HepG2 (cell line): ENCODE measurements at regions not wholly inside any gene's neighbourhood (a gene's known extent, or its start where the extent isn't known, plus 50 kb on each side); places are given as distances from the start of the nearest gene placed in this dataset.

Experiments
- ATAC-seq: fragments of 200-7000 bp; cut with Tn5 transposase; 3 replicates; pipeline ENCODE4 v1.9.1; 2020; ENCODE audit warnings: mild to moderate bottlenecking, moderate library complexity
- BruUV-seq: library from RNA; stranded (reverse); fragments of 400-500 nt; replicated peaks from 2 replicates; lab custom pipeline; 2021; lab: Mats Ljungman, UMichigan
- CTCF ChIA-PET: fragments of 300-600 bp; formaldehyde crosslinking; extraction: SDS; loops from one replicate; lab custom pipeline; 2021; ENCODE audit warnings: low total read pairs, inconsistent platforms, low intra/inter-chr PET ratio; lab: Yijun Ruan, JAX
- POLR2A ChIA-PET: fragments of 350-600 bp; sonication (Branson Sonifier 250); formaldehyde crosslinking; loops from one replicate; lab custom pipeline; 2020; ENCODE audit warnings: antibody characterized with exemption, inconsistent platforms; lab: Yijun Ruan, JAX
- DNase-seq: peaks from one replicate; pipeline ENCODE4 v3.0.0-alpha.2; 2015; ENCODE audit warnings: low spot score
- FAIRE-seq: peaks from 3 replicates; lab custom pipeline; 2011; peaks lifted over from hg19 to GRCh38; lab: Jason Lieb, UNC
- H2AFZ ChIP-seq: one replicate; pipeline ENCODE4 v1.6.1; 2011; ENCODE audit warnings: low read length, inconsistent platforms
- H3K27ac ChIP-seq: fragments of 300-600 bp; 3 replicates; pipeline ENCODE4 v1.8.0; 2011; ENCODE audit warnings: mixed run types, mild to moderate bottlenecking, mixed read lengths, low read length, inconsistent platforms; ENCODE audit not compliant: insufficient read depth; ENCODE audit errors: extremely low read length
- H3K27me3 ChIP-seq, 2 experiments: fragments of 200-600 bp in 1 of 2; 2 replicates in 1 of 2; 3 replicates in 1 of 2; pipeline versions ENCODE4 v1.6.0 to v1.8.0; 2011; ENCODE audit warnings: low read length in 2 of 2, mild to moderate bottlenecking in 2 of 2, moderate library complexity in 2 of 2, inconsistent platforms in 1 of 2; ENCODE audit not compliant: insufficient read depth in 2 of 2, control insufficient read depth in 1 of 2
- H3K36me3 ChIP-seq, 2 experiments: fragments of 200-600 bp in 1 of 2; replicated peaks in 1 of 2; 2 replicates in 1 of 2; 3 replicates in 1 of 2; pipeline versions ENCODE4 v1.5.1 to v1.8.0; 2011; ENCODE audit warnings: low read length in 2 of 2, inconsistent platforms in 1 of 2; ENCODE audit not compliant: insufficient read depth in 2 of 2, control insufficient read depth in 1 of 2
- H3K4me1 ChIP-seq: 2 replicates; pipeline ENCODE4 v1.5.1; 2012; ENCODE audit warnings: low read length, inconsistent platforms; ENCODE audit not compliant: insufficient read depth
- H3K4me2 ChIP-seq: 2 replicates; pipeline ENCODE4 v1.6.0; 2011; ENCODE audit warnings: low read depth, low read length, inconsistent platforms
- H3K4me3 ChIP-seq, 3 experiments: fragments of 200-600 bp in 1 of 3; sonication (generic), shearing (Covaris generic) in 1 of 3; replicated peaks in 1 of 3; 2 replicates each; pipeline ENCODE4 v1.5.1; 2011 to 2016; ENCODE audit warnings: low read length in 3 of 3, inconsistent platforms in 2 of 3, low read depth in 2 of 3, mild to moderate bottlenecking in 2 of 3, control low read depth in 1 of 3, mixed read lengths in 1 of 3; ENCODE audit not compliant: insufficient read depth in 1 of 3
- H3K79me2 ChIP-seq: one replicate; pipeline ENCODE4 v1.6.1; 2011; ENCODE audit warnings: low read length, inconsistent platforms; ENCODE audit not compliant: insufficient read depth
- H3K9ac ChIP-seq: 2 replicates; pipeline ENCODE4 v1.6.0; 2011; ENCODE audit warnings: mild to moderate bottlenecking, low read depth, low read length, inconsistent platforms; ENCODE audit not compliant: insufficient read depth
- H3K9me3 ChIP-seq: 2 replicates; pipeline ENCODE4 v1.5.1; 2012; ENCODE audit warnings: mild to moderate bottlenecking, low read length
- H4K20me1 ChIP-seq: 2 replicates; pipeline ENCODE4 v1.6.0; 2011; ENCODE audit warnings: inconsistent platforms, mild to moderate bottlenecking, low read length, moderate library complexity; ENCODE audit not compliant: insufficient read depth
- CHD2 ChIP-seq: IDR thresholded peaks from 2 replicates; pipeline ENCODE4 v1.6.1; 2011; ENCODE audit warnings: low read depth, low read length, improper control_type of control experiment
- GATAD2A ChIP-seq: IDR thresholded peaks from 2 replicates; pipeline ENCODE4 v1.6.1; 2016
- HMG20B ChIP-seq: conservative IDR thresholded peaks from 2 replicates; pipeline ENCODE4 v1.6.1; 2016; ENCODE audit warnings: missing genetic modification reagents, missing compliant biosample characterization
- HNRNPUL1 ChIP-seq: fragments of 200-400 bp; formaldehyde crosslinking; IDR thresholded peaks from 2 replicates; pipeline ENCODE4 v1.6.1; 2017; ENCODE audit warnings: low read depth, mild to moderate bottlenecking, low read length, moderate library complexity
- IRF2 ChIP-seq: IDR thresholded peaks from 2 replicates; pipeline ENCODE4 v1.6.1; 2018; ENCODE audit warnings: missing genetic modification reagents, missing compliant biosample characterization
- MAFG ChIP-seq: sonication (generic); formaldehyde crosslinking; IDR thresholded peaks from 2 replicates; pipeline ENCODE4 v1.5.1; 2020; ENCODE audit warnings: mild to moderate bottlenecking, missing genetic modification reagents
- NFYB ChIP-seq: sonication (generic); formaldehyde crosslinking; IDR thresholded peaks from 2 replicates; pipeline ENCODE4 v1.4.0; 2020; ENCODE audit warnings: missing genetic modification reagents
- ZC3H4 ChIP-seq: sonication (generic); formaldehyde crosslinking; IDR thresholded peaks from 2 replicates; pipeline ENCODE4 v1.4.0; 2020; ENCODE audit warnings: missing genetic modification reagents, borderline replicate concordance
- ZFP36L1 ChIP-seq: sonication (generic); formaldehyde crosslinking; IDR thresholded peaks from 2 replicates; pipeline ENCODE4 v1.8.0; 2022; ENCODE audit warnings: mild to moderate bottlenecking, missing genetic modification reagents, moderate library complexity
- ZNF446 ChIP-seq: sonication (generic); formaldehyde crosslinking; IDR thresholded peaks from 2 replicates; pipeline ENCODE4 v1.5.0; 2020; ENCODE audit warnings: mild to moderate bottlenecking, missing genetic modification reagents
- WGBS: methylation state at CpG from one replicate; pipeline ENCODE4 v1.1.6; 2017; ENCODE audit warnings: low lambda C conversion rate; 5-methylcytosine and 5-hydroxymethylcytosine counted together
- in situ Hi-C: cut with HindIII; loops from 2 replicates; pipeline ENCODE4 v1.10.0; 2017; ENCODE audit warnings: low pct_unique_long_range_greater_than_20kb; ENCODE audit not compliant: extremely low pct_ligation_motif_present
- intact Hi-C: fragments of 100-400 bp; cut with micrococcal nuclease; formaldehyde crosslinking; loops from one replicate; pipeline ENCODE4 v1.10.0; 2022; ENCODE audit not compliant: unreplicated experiment
- TF ChIP-seq, protein P1 (sequence below): sonication (generic); formaldehyde crosslinking; IDR thresholded peaks from 2 replicates; pipeline ENCODE4 v1.4.0; 2020; ENCODE audit warnings: missing genetic modification reagents, borderline replicate concordance
- TF ChIP-seq, protein P2 (sequence below): IDR thresholded peaks from 2 replicates; pipeline ENCODE4 v1.6.1; 2016; ENCODE audit warnings: missing biosample characterization, missing genetic modification reagents, low read depth

GRCh38 chr2:136254681-136255080 is 136.7 kb upstream of the CXCR4 start:
- intact Hi-C loops = no loop called here
- ChIA-PET CTCF (no interaction called here), POLR2A (no interaction called here)
- FAIRE-seq (no peak), ATAC-seq (no peak), DNase-seq (no peak)
- H3K4me2 ChIP-seq = no peak overlapping the region
- no TSS peak for BruUV-seq
- TF ChIP-seq ZNF446 (CRISPR knock-in tag) (no peak), MAFG (no peak), ZC3H4 (no peak), HNRNPUL1 (no peak), NFYB (CRISPR knock-in tag) (no peak), IRF2 (no peak), GATAD2A (no peak), HMG20B (no peak), CHD2 (no peak), ZFP36L1 (CRISPR knock-in tag) (no peak)
- TF ChIP-seq, protein P1, sequence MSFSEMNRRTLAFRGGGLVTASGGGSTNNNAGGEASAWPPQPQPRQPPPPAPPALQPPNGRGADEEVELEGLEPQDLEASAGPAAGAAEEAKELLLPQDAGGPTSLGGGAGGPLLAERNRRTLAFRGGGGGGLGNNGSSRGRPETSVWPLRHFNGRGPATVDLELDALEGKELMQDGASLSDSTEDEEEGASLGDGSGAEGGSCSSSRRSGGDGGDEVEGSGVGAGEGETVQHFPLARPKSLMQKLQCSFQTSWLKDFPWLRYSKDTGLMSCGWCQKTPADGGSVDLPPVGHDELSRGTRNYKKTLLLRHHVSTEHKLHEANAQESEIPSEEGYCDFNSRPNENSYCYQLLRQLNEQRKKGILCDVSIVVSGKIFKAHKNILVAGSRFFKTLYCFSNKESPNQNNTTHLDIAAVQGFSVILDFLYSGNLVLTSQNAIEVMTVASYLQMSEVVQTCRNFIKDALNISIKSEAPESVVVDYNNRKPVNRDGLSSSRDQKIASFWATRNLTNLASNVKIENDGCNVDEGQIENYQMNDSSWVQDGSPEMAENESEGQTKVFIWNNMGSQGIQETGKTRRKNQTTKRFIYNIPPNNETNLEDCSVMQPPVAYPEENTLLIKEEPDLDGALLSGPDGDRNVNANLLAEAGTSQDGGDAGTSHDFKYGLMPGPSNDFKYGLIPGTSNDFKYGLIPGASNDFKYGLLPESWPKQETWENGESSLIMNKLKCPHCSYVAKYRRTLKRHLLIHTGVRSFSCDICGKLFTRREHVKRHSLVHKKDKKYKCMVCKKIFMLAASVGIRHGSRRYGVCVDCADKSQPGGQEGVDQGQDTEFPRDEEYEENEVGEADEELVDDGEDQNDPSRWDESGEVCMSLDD (CRISPR knock-in tag) = no peak
- TF ChIP-seq, protein P2, sequence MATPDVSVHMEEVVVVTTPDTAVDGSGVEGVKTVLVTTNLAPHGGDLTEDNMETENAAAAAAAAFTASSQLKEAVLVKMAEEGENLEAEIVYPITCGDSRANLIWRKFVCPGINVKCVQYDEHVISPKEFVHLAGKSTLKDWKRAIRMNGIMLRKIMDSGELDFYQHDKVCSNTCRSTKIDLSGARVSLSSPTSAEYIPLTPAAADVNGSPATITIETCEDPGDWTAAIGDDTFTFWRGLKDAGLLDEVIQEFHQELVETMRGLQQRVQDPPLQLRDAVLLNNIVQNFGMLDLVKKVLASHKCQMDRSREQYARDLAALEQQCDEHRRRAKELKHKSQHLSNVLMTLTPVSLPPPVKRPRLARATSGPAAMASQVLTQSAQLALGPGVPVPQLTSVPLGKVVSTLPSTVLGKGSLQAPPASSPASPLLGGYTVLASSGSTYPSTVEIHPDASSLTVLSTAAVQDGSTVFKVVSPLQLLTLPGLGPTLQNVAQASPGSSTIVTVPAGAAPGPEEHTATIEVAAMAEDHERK (CRISPR knock-in tag) = no peak
- no peak overlapping the region for H2AFZ ChIP-seq
- 32% methylated on average over 3 of the region's 3 CpGs for WGBS
- no peaks in the 10 kb centered on the region for H3K36me3 ChIP-seq
- no peak overlapping the region for H3K27ac ChIP-seq
- no peak overlapping the region for H3K9ac ChIP-seq
- 0 out of 2 replicates have a peak, but pooled peaks cover 9% of the 10 kb centered on the region for H3K4me1 ChIP-seq
- no peaks in the 10 kb centered on the region for H4K20me1 ChIP-seq
- no peaks in the 10 kb centered on the region for H3K9me3 ChIP-seq
- H3K79me2 ChIP-seq = no peaks in the 10 kb centered on the region
- peaks cover 1 to 5% of the 10 kb centered on the region in 2 experiments; a peak in 2 of 5 replicates for H3K27me3 ChIP-seq
- in situ Hi-C loops = no loop called here
- no peak overlapping the region for H3K4me3 ChIP-seq
